Neural cell (in vitro differentiated cells): ENCODE measurements at regions not wholly inside any gene's neighbourhood (a gene's known extent, or its start where the extent isn't known, plus 50 kb on each side); places are given as distances from the start of the nearest gene placed in this dataset.

Experiments
- CTCF ChIP-seq: fragments of 450-650 bp; IDR thresholded peaks from 2 replicates; pipeline ENCODE4 v1.5.1; 2014; ENCODE audit warnings: antibody characterized with exemption, mild to moderate bottlenecking, moderate library complexity; ENCODE audit not compliant: poor library complexity, severe bottlenecking
- EP300 ChIP-seq: fragments of 450-650 bp; conservative IDR thresholded peaks from 2 replicates; pipeline ENCODE4 v1.6.1; 2014; ENCODE audit warnings: antibody characterized with exemption, mild to moderate bottlenecking, moderate library complexity; ENCODE audit not compliant: poor library complexity, severe bottlenecking
- EZH2 ChIP-seq: fragments of 200-600, 300-800 bp; shearing (Covaris generic), sonication (generic); IDR thresholded peaks from 2 replicates; pipeline ENCODE4 v1.6.1; 2014; ENCODE audit warnings: antibody characterized with exemption, low read length, borderline replicate concordance, mild to moderate bottlenecking; ENCODE audit not compliant: insufficient read depth, poor library complexity, severe bottlenecking
- POLR2AphosphoS5 ChIP-seq: IDR thresholded peaks from 2 replicates; pipeline ENCODE4 v1.6.1; 2012
- REST ChIP-seq: IDR thresholded peaks from 2 replicates; pipeline ENCODE4 v1.6.1; 2012; ENCODE audit warnings: borderline replicate concordance

- no peak for TF ChIP-seq CTCF
- TF ChIP-seq EP300, result no peak
- TF ChIP-seq POLR2AphosphoS5, result no peak
- no peak for TF ChIP-seq EZH2
- no peak for TF ChIP-seq REST
Observed at GRCh38 chr10:8633909-8634308, 579.4 kb downstream of the GATA3 start.
